Embryonic facial prominence (tissue), 1 donor: ENCODE measurements at regions not wholly inside any gene's neighbourhood (a gene's known extent, or its start where the extent isn't known, plus 50 kb on each side); places are given as distances from the start of the nearest gene placed in this dataset.

Source experiments
- DNase-seq: peaks from one replicate; pipeline ENCODE4 v3.0.0-alpha.2; 2016; ENCODE audit errors: extremely low spot score

DNA sequence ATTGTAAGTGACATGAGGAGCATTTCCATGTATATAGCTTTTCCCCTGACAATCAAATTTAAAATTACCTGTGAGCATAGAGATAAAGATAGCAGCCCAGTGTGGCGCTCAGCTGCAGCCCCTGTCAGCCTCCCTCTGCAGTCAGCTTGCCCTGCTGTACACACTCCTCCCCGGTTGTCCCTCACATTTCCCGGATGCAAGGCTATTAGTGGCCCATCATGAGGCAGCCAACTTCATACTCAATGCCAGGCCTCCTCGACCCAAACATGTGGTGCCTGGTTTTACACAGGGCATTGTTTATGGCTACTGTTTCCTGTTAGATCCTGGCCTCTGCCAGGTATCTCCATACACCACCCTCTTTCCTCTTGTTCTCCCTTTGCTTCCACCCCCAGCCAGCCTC, 116.1 kb upstream of the SH3BP4 start:
- no peak for DNase-seq

DNA sequence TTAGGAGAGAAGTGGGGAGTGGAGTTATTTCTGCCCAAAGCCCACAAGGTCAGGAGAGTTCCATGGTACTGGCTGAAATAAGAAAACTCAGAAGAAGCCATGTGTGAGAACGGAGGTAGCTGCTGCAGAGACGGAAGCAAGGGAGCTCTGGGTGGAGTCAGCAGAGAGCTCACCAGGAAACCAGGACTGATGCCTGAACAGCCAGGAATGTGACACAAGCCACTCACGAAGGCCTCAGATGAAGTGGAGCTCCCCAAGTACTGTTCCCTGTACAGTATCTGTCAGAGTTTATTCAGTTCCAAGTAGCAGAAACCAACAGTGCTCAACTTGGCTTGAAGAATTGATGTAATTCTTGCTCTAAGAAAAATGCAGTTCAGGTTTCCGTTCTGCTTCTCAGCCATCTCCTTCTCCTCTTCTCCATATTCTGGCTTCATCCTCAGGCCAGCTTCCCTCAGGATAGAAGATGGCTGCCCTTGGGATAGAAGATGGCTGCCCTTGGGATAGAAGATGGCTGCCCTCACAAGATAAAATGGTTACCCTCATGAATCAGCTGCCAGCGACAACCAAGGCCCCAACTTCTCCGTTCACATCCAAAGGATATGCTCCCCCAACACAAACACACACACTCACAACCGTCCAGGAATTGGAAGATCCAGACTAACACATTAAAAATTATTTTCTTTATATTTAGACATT, 117.4 kb upstream of the SH3BP4 start:
- DNase-seq, result no peak

DNA sequence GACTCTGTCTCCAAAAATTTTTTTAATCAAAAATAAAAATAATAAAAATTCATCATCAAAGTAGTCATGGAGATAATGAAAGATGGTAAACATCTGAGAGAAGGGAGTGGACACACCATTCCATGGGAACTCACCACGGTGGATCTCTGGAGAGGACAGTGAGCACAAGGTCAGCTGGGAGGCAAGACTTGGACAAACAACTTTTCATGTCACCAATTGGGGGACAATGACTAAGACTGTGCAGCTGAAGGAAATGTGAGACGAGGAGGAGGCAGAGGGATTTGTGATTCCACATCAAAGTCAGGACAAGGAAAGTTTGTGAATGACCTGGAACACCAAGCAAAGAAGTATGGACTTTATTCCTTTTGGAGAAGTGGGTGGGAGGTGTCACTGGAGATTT, 121.0 kb upstream of the SH3BP4 start:
- DNase-seq, result no peak

DNA sequence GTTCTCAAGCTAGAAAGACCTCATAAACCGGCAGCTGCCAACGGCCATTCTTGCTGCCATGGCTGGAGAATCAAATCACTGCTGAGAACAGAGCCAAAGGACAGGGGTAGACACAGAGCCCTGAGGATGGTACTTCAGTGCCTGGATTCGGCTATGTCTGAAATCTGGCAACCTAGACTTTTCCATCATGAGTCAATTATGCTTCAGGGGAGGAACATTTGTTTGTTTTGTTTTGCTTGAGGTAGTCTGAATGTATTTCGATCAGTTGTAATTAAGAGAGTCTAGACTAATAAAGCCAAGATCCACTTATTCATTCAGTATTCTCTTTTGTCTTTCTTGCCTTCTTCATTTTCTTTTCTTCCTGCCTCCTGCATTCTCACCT, 122.8 kb upstream of the SH3BP4 start:
- no peak for DNase-seq

DNA sequence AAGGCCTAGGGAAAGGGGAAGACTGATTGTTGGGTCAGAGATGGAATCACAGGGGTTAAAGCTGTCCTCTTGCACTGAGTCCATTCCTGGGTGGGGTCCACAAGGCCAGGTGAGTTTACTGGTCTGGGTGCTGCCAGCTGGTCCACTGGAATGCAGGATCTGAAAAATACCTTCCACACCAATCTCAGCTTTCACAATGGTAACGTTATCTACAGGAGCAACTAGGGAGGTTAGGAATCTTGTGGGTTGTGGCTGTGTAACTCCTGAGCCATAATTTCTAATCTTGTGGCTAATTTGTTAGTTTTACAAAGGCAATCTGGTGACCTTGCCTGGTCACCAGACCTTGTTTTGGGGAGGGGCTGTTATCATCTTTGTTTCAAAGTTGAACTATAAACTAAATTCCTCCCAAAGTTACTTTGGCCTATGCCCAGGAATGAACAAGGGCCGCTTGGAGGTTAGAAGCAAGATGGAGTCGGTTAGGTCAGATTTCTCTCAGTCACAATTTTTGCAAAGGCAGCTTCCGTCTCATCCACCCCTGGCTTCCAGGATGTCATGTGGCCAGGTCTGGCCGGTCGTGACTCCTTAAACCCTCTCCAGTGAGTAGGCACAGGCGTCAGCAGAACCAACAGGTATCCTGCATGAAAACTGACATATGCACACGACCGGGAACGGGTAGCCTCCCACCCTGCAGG, 123.3 kb upstream of the SH3BP4 start:
- no peak for DNase-seq

DNA sequence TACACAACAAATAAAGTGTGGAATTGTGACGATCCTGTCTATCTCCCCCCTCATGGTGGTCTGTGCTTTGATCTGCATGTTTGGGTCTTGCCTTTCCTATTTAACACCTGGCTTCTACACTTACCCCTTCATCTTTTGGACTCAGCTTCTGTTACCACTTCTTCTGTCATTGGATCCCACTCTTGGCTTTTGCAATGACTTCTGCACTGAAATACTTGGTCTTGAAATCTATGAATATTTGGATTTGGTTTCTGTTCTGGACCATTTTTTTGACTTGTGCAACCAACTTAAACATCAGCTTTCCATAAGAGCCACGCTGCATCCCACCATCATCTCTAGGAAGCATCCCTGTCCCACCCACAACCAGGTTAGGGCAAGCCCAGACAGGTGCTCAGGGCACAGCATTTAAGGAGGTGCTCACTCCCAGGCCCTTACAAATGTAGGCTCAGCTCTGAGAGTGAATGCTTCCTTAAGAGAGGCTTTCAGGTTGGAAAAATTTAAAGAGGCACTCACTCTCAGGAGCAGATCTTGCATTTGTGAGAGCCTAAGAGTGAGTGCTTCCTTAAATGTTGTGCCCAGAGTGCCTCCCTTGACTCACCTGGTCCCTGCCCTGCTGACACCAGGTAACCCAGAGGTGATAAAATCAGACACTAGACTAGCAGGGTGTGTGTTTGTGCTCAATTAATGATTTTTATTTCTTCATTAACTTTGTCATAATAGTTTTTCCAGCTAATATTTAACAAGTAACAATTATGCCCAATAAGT, 124.5 kb upstream of the SH3BP4 start:
- DNase-seq, result no peak

DNA sequence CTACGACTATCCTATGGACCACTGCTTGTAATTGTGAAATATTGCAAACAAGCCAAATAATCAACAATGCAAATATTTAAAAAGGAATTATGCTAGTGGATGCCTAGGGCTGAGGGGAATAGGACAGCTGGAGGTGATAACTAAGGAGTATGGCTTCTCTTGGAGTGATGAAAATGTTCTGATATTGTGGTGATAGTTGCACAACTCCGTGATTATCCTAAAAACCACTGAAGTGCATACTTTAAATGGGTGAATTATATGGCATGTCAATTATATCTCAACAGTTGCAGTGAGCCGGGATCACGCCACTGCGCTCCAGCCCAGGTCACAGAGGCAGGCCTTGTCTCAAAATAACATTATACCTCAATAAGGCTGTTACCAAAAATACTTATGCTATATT, 125.1 kb upstream of the SH3BP4 start:
- no peak for DNase-seq

DNA sequence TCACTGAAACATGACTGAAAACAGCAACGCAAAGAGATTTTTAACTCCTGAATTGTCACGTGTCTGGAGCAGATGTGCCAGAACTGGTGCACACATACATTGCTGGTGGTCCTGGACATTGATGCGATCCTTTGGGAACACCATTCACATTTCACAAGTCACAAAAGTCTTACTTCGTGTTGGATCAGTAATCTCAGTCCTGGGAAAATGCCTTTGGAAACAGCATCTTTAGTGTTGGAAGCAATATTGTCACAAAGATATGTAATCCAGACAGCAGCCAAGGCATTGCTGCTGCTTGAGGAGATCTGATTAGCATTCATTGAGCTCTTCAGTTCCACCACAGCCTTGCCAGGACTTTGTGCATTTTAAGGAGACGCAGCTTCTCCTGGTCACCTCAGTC, 126.2 kb upstream of the SH3BP4 start:
- no peak for DNase-seq

DNA sequence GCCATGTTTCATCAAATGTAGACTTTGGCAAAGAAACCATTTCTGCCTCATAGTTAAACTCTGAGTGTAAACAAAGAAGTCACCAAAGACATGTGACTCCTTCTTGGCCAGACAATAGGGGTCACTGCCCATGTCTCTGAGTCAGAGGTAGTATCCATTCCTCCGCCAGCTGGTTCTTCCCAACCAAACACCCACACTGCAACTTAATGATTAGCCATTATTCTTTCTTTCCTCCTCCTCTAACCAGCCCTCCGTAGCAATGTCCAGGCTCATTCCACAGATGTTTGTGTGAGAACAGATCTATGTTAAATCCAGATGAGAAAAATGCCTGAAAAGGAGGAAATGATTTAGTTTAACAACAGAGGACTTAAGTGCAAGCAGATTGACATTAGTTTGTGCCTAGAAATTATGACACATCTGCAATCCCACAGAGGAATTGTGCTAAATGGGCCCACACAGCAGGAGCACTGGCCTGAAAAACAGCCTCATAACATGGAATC, 127.9 kb upstream of the SH3BP4 start:
- no peak for DNase-seq

DNA sequence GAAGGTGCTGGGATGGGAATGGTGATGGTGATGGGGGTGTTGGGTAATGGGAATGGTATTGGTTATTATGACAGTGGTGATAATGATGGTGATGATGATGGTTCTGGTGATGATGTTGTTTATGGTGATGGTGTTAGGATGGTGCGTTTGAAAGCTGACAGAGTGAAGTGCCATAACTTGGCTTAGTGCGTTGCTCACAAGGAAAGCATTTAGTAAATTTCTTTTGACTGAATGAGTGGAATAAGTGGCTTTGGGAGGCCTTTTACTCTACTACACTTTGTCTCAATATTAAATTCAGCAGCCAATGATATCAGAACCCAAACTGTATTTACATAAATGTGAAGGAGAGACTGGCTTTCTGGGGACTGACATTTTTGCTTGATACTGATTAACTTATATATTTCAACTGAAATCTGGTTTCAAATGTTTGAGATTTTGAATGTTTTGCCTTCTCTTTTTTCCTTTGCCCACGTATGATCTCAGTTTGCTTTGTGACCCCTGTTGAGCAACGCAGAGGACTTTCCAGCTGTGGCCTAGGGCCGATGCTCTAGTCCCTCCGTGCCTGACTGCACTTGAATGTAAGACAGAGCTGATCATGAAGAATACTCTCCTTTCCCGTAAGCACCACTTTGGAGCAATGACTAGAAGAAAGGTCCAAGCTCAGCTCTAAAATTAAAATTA, 128.5 kb upstream of the SH3BP4 start:
- no peak for DNase-seq

DNA sequence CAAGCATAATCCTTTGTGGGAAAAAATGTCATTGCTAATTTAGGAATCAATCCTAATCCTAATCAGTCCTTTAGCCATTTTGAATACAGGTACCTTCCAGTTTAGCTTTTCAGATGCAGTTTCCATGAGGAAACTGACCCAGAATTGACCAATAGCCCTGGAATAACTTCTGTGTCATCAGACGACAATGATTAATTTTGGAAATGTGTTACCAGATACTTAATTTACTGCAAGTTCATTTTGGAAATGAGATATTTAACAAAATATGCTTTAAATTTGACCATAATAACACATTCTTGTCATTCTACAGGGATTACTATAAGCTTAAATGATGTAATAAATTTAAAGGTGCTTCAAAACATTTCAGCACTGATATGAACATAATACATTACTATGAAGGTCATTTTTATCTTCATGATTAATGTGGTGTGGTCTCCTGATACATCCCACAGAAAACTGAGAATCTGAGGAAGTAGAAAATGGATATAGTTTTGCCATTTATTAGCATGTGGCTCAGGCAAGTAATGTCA, 129.8 kb upstream of the SH3BP4 start:
- DNase-seq, result no peak

DNA sequence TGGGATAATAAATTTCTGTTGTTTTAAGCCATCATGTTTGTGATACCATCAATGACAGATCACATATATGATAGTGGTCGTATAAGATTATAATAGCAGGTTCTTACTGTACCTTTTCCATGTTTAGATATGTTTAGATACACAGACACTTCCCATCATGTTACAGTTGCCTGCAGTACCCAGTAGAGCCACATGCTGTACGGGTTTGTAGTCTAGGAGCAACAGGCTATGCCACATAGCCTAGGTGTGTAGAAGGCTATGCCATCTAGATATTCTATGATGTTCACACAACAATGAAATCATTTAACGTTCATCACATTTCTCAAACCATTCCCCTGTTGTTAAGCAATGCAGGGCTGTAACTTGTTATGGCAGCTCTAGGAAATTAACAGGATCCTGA, 132.9 kb upstream of the SH3BP4 start:
- DNase-seq, result no peak

DNA sequence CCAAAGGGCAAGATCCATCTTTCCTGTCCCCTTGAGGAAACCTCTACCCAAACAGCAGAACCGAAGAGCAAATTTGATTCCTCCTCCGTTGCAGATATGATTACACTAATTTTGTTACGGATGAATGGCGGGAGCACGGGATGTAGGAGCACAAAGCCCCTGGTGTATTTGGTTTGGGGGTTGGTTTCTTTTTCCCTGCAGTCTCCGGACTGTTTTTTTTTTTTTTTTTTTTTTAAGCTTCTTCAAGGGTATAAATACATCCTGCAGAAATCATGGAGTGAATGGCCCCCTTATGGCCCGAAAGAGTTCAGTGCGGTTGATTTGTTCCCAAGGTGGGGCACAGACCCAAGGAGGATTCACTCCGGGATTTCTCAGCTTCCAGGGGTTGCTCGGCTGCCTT, 135.3 kb upstream of the SH3BP4 start:
- DNase-seq, result no peak

DNA sequence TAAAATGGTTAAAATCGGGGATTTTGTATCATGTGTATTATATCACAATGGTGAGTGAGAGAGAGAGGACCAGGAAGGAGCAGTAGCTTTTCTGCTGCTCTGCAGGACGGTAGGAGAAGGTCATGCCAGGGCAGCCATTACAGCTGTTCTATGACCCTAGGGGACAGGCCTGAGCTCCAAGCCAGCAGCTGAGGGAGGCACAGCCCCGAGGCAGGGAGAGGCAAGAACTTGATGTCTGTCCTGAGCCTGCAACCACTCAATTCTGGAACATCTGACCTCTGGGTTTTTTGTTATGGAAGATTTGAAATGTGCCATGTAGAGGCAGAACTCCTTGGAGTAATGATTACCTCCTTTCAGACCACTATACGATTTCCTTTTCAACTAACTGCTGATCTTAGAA, 135.8 kb upstream of the SH3BP4 start:
- DNase-seq, result no peak

DNA sequence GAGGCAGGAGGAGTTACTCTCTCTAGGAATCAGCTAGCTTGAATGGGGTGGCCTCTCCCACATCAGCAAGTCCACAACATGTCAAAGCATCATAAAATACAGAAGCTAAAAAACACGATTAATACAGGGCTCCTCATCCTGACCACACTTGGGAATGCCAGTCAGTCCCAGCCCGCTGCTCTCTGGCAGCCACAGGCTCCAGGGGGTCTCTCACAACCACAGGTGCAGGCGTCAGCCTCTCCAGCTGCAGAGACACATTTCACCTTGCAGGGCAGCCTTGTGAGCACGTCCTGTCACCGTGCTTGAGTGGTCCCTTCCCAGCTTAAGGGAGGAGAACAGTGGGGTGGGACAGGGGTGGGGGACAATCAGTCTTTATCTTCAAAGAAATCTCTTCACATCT, 137.4 kb upstream of the SH3BP4 start:
- DNase-seq, result no peak

DNA sequence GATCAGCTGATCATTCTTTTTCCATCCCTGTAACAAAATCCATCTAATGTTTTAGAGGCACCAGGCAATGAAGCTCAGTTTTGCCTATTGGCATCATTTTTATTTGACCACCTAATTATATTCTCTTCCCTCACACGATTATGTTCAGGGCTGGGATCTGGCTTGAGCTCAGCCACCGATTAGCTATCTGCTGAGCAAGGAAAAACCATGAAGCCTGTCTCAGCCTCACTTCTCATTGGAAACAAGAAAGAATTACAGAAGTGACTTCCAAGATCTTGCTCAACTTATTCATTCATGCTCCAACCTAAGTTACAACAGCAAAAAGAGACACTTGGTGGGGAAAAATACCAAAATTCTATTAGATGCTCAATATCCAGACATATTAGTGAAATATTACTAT, 139.0 kb upstream of the SH3BP4 start:
- DNase-seq, result no peak

DNA sequence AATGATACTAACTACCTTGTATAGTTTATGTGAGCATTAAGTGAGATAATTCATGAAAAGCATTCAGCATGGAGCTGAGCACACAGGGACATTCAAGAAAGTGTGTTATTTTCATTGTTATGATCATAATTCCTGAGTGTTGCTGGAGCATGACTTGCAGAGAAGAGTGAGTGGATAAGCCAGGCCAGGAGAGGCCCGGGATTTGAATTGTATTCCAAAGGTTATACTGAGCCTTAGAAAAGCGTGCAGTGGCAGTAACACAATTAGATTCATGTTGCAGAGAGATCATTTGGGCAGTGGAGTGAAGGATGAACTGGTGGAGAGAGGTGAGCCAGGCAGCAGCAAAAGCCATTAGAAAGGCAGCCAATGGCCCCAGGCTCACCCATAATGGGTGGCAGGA, 142.9 kb upstream of the SH3BP4 start:
- DNase-seq, result no peak

DNA sequence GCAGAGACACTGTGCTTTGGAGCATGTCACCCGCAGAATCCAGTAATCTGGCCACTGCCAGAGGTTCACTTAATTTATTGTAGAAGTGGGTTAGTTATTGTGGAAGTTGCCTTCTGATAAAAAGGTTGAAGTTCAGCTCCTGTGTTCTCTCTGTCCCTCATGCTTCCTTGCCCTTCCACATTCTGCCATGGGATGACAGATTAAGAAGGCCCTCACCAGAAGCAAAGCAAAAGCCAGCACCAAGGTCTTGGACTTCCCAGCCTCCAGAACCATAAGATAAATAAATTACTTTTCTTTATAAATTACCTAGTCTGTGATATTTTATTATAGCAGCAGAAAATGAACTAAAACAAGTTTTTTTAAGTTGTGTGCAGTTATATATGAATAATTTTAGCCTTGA, 145.0 kb upstream of the SH3BP4 start:
- DNase-seq, result no peak

DNA sequence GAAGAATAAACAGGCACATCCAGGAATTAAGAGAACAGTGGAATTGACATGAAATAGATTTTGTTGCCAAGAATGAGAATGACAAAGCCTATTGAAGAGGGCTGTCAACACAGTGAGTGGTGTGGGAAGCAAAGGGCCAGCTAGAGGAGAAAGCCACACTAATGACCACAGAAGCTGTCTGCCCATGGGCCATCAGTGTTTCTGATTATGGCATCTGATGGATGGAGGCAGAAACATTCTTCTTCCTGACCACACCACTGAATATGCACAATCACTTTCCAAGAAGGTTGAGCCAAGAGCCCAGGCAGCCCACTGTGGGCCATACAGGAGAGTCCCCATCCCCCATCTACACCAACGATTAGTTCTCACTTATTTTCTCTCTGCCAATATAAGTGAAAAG, 146.0 kb upstream of the SH3BP4 start:
- DNase-seq, result no peak

DNA sequence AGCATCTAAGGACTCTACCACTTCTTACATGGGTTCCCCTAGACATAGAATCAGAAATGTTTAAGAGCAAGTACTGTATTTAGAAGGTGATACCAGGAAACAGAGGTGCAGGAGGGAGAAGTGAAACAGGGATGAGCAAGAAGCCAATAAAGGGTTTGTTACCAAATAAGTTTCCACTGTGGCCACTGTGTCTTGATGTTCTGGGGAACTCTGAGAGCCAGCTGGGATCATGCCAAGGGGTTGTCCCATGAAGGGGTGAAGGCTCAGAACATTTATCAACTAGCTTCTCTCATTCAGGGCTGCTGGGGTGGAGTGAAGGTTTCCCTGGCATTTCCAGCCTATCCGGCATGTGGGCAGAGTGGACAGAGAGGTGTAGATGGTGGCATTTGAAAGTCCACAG, 147.1 kb upstream of the SH3BP4 start:
- no peak for DNase-seq

DNA sequence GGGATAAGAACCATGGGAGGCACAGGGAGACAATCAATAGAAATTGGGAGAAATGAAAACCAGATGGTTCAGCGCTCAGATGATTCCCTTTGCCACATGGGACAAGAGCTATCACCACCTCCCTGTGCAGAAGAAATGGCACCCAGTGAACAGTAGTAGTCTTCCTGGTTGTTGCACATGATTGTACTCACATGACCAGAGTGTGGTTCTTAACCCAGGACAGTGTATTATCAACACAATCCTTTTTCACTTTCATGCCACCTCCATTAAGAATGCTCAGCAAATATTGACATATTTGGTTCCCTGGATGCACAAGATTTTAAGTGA, 149.0 kb upstream of the SH3BP4 start:
- no peak for DNase-seq
